MM.1S (cell line): ENCODE measurements at regions not wholly inside any gene's neighbourhood (a gene's known extent, or its start where the extent isn't known, plus 50 kb on each side); places are given as distances from the start of the nearest gene placed in this dataset.

ENCODE experiments used
- EZH2phosphoT487 ChIP-seq: fragments of 300-600 bp; sonication (generic); IDR thresholded peaks from 2 replicates; pipeline ENCODE4 v1.6.1; 2018; ENCODE audit warnings: antibody characterized with exemption, low read length
- TF ChIP-seq, protein P1 (sequence below): fragments of 300-600 bp; sonication (generic); IDR thresholded peaks from 2 replicates; pipeline ENCODE4 v1.5.1; 2016; ENCODE audit warnings: antibody characterized with exemption, low read length, mixed read lengths

- TF ChIP-seq, protein P1, sequence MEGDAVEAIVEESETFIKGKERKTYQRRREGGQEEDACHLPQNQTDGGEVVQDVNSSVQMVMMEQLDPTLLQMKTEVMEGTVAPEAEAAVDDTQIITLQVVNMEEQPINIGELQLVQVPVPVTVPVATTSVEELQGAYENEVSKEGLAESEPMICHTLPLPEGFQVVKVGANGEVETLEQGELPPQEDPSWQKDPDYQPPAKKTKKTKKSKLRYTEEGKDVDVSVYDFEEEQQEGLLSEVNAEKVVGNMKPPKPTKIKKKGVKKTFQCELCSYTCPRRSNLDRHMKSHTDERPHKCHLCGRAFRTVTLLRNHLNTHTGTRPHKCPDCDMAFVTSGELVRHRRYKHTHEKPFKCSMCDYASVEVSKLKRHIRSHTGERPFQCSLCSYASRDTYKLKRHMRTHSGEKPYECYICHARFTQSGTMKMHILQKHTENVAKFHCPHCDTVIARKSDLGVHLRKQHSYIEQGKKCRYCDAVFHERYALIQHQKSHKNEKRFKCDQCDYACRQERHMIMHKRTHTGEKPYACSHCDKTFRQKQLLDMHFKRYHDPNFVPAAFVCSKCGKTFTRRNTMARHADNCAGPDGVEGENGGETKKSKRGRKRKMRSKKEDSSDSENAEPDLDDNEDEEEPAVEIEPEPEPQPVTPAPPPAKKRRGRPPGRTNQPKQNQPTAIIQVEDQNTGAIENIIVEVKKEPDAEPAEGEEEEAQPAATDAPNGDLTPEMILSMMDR, result no peak
- no peak for TF ChIP-seq EZH2phosphoT487
Measured at GRCh38 chr3:166634091-166634746, 745.9 kb downstream of the ZBBX start.
